ENCODE measurements at regions not wholly inside any gene's neighbourhood (a gene's known extent, or its start where the extent isn't known, plus 50 kb on each side); places are given as distances from the start of the nearest gene placed in this dataset.

GRCh38 chr14:38311655-38312054 is 55.8 kb upstream of the CLEC14A start:
- CTCF ChIA-PET (ENCODE audit: partially characterized antibody): no interaction called here
- Histone ChIP-seq H2BK5ac (ENCODE audit: low read depth, low read length) (no peak overlapping the region), H3K79me1 (ENCODE audit: low read depth, low read length) (no peaks in the 10 kb centered on the region), H3K4me2 (ENCODE audit: insufficient read depth in 1 of 2, low read depth in 2 of 2, low read length in 2 of 2) (no peak overlapping the region), H3K18ac (ENCODE audit: extremely low read depth, low read length) (no peak overlapping the region), H3K4ac (replicated peaks; ENCODE audit: insufficient read length, low read depth, low read length) (no peak overlapping the region), H2AK5ac (ENCODE audit: low read depth, low read length) (no peak overlapping the region), H2BK120ac (replicated peaks; ENCODE audit: low read depth, low read length) (no peak overlapping the region), H2BK20ac (ENCODE audit: low read length) (no peak overlapping the region), H4K91ac (replicated peaks; ENCODE audit: insufficient read length, low read length) (no peak overlapping the region), H2AFZ (ENCODE audit: low read length) (no peak overlapping the region), H3K9ac (replicated peaks in 1 of 4; ENCODE audit: extremely low read depth in 1 of 4, low read depth in 3 of 4, low read length in 3 of 4) (no peak overlapping the region), H3K9me3 (ENCODE audit: insufficient read depth in 2 of 2, low read depth in 1 of 2, low read length in 1 of 2) (no peaks in the 10 kb centered on the region), H2BK15ac (ENCODE audit: low read length) (no peak overlapping the region), H3K23me2 (ENCODE audit: low read depth, low read length) (no peaks in the 10 kb centered on the region), H4K20me1 (replicated peaks in 1 of 2; ENCODE audit: control insufficient read depth in 1 of 2, insufficient read depth in 2 of 2, low read length in 2 of 2) (no peaks in the 10 kb centered on the region), H3K27me3 (replicated peaks in 1 of 4; ENCODE audit: control insufficient read depth in 3 of 4, extremely low read depth in 1 of 4, insufficient read depth in 3 of 4, low read length in 3 of 4) (peaks cover 0 to 9% (median 5%) of the 10 kb centered on the region in 4 experiments; a peak in 5 of 7 replicates), H3K36me3 (ENCODE audit: control insufficient read depth in 2 of 4, insufficient read depth in 4 of 4, low read length in 3 of 4) (no peaks in the 10 kb centered on the region), H3K23ac (ENCODE audit: insufficient read length) (no peak overlapping the region), H4K5ac (ENCODE audit: insufficient read length, low read depth, low read length) (no peak overlapping the region), H4K8ac (ENCODE audit: extremely low read depth, insufficient read depth, low read length) (no peak overlapping the region), H3K14ac (ENCODE audit: insufficient read length) (no peak overlapping the region), H3K56ac (replicated peaks; ENCODE audit: insufficient read length, low read depth, low read length) (no peak overlapping the region), H2BK12ac (ENCODE audit: low read depth, low read length) (no peak overlapping the region), H3K27ac (ENCODE audit: low read depth, low read length) (no peak overlapping the region), H3K4me3 (ENCODE audit: extremely low read depth in 1 of 4, insufficient read depth in 2 of 4, low read depth in 3 of 4, low read length in 4 of 4) (no peak overlapping the region), H3K4me1 (replicated peaks in 1 of 4; ENCODE audit: control insufficient read depth in 3 of 4, insufficient read depth in 4 of 4, low read length in 3 of 4) (no peaks in the 10 kb centered on the region), H3K79me2 (ENCODE audit: control insufficient read depth in 1 of 2, insufficient read depth in 2 of 2, low read length in 2 of 2) (no peaks in the 10 kb centered on the region)
- FAIRE-seq (no peak), DNase-seq (ENCODE audit: low read depth in 1 of 2, low spot score in 2 of 2) (no peak)
- TF ChIP-seq CHD2 (IDR thresholded peaks at IDR 0.05; ENCODE audit: low read length): no peak
- no peak for TF ChIP-seq CREB1 (IDR thresholded peaks at IDR 0.05)
- TF ChIP-seq BCL11A (IDR thresholded peaks at IDR 0.05; ENCODE audit: low read depth in 2 of 2, low read length in 2 of 2): no peak
- no peak for TF ChIP-seq RBBP5 (IDR thresholded peaks at IDR 0.05; ENCODE audit: borderline replicate concordance, low read depth, low read length)
- no peak for TF ChIP-seq ATF3 (IDR thresholded peaks at IDR 0.05; ENCODE audit: insufficient read depth, low read depth, low read length)
- no peak for TF ChIP-seq ZNF274 (IDR thresholded peaks at IDR 0.05; ENCODE audit: borderline replicate concordance, extremely low read depth, low read length)
- TF ChIP-seq SIRT6 (IDR thresholded peaks at IDR 0.05; ENCODE audit: low read length): no peak
- TF ChIP-seq SRF (IDR thresholded peaks at IDR 0.05; ENCODE audit: low read depth, low read length): no peak
- TF ChIP-seq PHF8 (conservative IDR thresholded peaks at IDR 0.05; ENCODE audit: low read depth, low read length): no peak
- TF ChIP-seq CTBP2 (IDR thresholded peaks at IDR 0.05; ENCODE audit: borderline replicate concordance, insufficient read depth, insufficient read length, low read length): no peak
- TF ChIP-seq JUN (IDR thresholded peaks at IDR 0.05; ENCODE audit: low read depth, low read length): no peak
- TF ChIP-seq CHD1 (IDR thresholded peaks at IDR 0.05; ENCODE audit: low read depth, low read length): no peak
- POLR2A ChIA-PET (ENCODE audit: partially characterized antibody): no interaction called here

Data from H1 (cell line).